HCT116 (cell line): ENCODE measurements at regions not wholly inside any gene's neighbourhood (a gene's known extent, or its start where the extent isn't known, plus 50 kb on each side); places are given as distances from the start of the nearest gene placed in this dataset.

Experiments
- ATAC-seq: fragments of 200-7000 bp; cut with Tn5 transposase; 2 replicates; pipeline ENCODE4 v1.9.1; 2020; ENCODE audit warnings: mild to moderate bottlenecking, moderate library complexity
- BruUV-seq: library from RNA; stranded (reverse); fragments of 400-500 nt; replicated peaks from 2 replicates; lab custom pipeline; 2021; lab: Mats Ljungman, UMichigan
- CTCF ChIA-PET: fragments of 300-600 bp; sonication (Branson Sonifier 250); formaldehyde crosslinking; loops from one replicate; lab custom pipeline; 2021; ENCODE audit warnings: antibody characterized with exemption; lab: Charles Lee
- POLR2A ChIA-PET: fragments of 300-600, 350-600 bp; sonication (Branson Sonifier 250); formaldehyde crosslinking; loops from one replicate; lab custom pipeline; 2021; ENCODE audit warnings: antibody characterized with exemption; lab: Charles Lee
- RAD21 ChIA-PET, 2 experiments: fragments of 300-600 bp; sonication (Branson Sonifier 250); formaldehyde crosslinking; loops; one replicate each; lab custom pipeline; 2023; ENCODE audit warnings: low total read pairs in 2 of 2; ENCODE audit not compliant: uncharacterized antibody in 2 of 2, unreplicated experiment in 2 of 2, low non-redundant PET in 1 of 2; lab: Charles Lee
- DNase-seq: peaks from one replicate; pipeline ENCODE4 v3.0.0-alpha.2; 2010; ENCODE audit warnings: low read depth, low spot score
- H2AFZ ChIP-seq: fragments of 200-600 bp; shearing (Covaris generic), sonication (generic); 2 replicates; pipeline ENCODE4 v1.6.1; 2017; ENCODE audit warnings: low read depth, mixed run types, mixed read lengths, antibody characterized with exemption, low read length; ENCODE audit not compliant: poor library complexity, severe bottlenecking
- H3K27ac ChIP-seq: 2 replicates; pipeline ENCODE4 v1.5.1; 2012; ENCODE audit warnings: low read depth, low read length
- H3K27me3 ChIP-seq: fragments of 200-600 bp; sonication (generic); 2 replicates; pipeline ENCODE4 v1.6.1; 2016; ENCODE audit warnings: mixed run types, low read length, mixed read lengths; ENCODE audit not compliant: insufficient read depth
- H3K36me3 ChIP-seq, 2 experiments: fragments of 200-500 bp in 1 of 2; fragments of 200-600 bp in 1 of 2; sonication (Bioruptor generic) in 1 of 2; sonication (generic) in 1 of 2; 2 replicates each; pipeline versions ENCODE4 v1.5.1 to v1.6.1; 2014 to 2016; ENCODE audit warnings: low read length in 2 of 2, inconsistent platforms in 1 of 2, mixed read lengths in 1 of 2, mixed run types in 1 of 2; ENCODE audit not compliant: insufficient read depth in 2 of 2, control insufficient read depth in 1 of 2
- H3K4me1 ChIP-seq, 2 experiments: fragments of 200-600 bp in 1 of 2; sonication (generic) in 1 of 2; 2 replicates each; pipeline versions ENCODE4 v1.5.1 to v1.6.1; 2012 to 2017; ENCODE audit warnings: low read length in 2 of 2, inconsistent platforms in 1 of 2, mild to moderate bottlenecking in 1 of 2, mixed read lengths in 1 of 2, mixed run types in 1 of 2, moderate library complexity in 1 of 2; ENCODE audit not compliant: insufficient read depth in 2 of 2, control insufficient read depth in 1 of 2
- H3K4me2 ChIP-seq: fragments of 200-600 bp; sonication (generic); 2 replicates; pipeline ENCODE4 v1.6.1; 2017; ENCODE audit warnings: mixed run types, low read length, mixed read lengths
- H3K4me3 ChIP-seq, 2 experiments: fragments of 200-600 bp in 1 of 2; sonication (generic) in 1 of 2; replicated peaks in 1 of 2; 2 replicates each; pipeline ENCODE4 v1.5.1; 2011 to 2016; ENCODE audit warnings: low read length in 2 of 2, control low read depth in 1 of 2, low read depth in 1 of 2, mild to moderate bottlenecking in 1 of 2, mixed read lengths in 1 of 2, mixed run types in 1 of 2
- H3K79me2 ChIP-seq: fragments of 200-600 bp; sonication (generic); 2 replicates; pipeline ENCODE4 v1.6.1; 2017; ENCODE audit warnings: mild to moderate bottlenecking, mixed run types, low read length, moderate library complexity, mixed read lengths; ENCODE audit not compliant: insufficient read depth
- H3K9ac ChIP-seq: fragments of 200-600 bp; sonication (generic); 2 replicates; pipeline ENCODE4 v1.6.1; 2016; ENCODE audit warnings: low read length, mixed read lengths
- H3K9me2 ChIP-seq: fragments of 200-600 bp; sonication (generic), shearing (Covaris generic); 2 replicates; pipeline ENCODE4 v1.6.1; 2017; ENCODE audit warnings: mixed run types, mild to moderate bottlenecking, moderate library complexity; ENCODE audit not compliant: insufficient read depth
- H3K9me3 ChIP-seq, 2 experiments: fragments of 200-500 bp in 1 of 2; fragments of 200-600 bp in 1 of 2; sonication (Bioruptor generic) in 1 of 2; sonication (generic) in 1 of 2; 2 replicates each; pipeline ENCODE4 v1.6.1; 2014 to 2017; ENCODE audit warnings: low read length in 2 of 2, mixed read lengths in 2 of 2, inconsistent platforms in 1 of 2, low read depth in 1 of 2, mild to moderate bottlenecking in 1 of 2, mixed run types in 1 of 2, moderate library complexity in 1 of 2; ENCODE audit not compliant: control insufficient read depth in 1 of 2, insufficient read depth in 1 of 2
- H4K20me1 ChIP-seq: fragments of 200-600 bp; sonication (generic), shearing (Covaris generic); 2 replicates; pipeline ENCODE4 v1.6.1; 2017; ENCODE audit warnings: mixed run types, mild to moderate bottlenecking, moderate library complexity; ENCODE audit not compliant: insufficient read depth
- CEBPB ChIP-seq: IDR thresholded peaks from 2 replicates; pipeline ENCODE4 v1.6.1; 2012; ENCODE audit warnings: low read depth
- EGR1 ChIP-seq: IDR thresholded peaks from 2 replicates; pipeline ENCODE4 v1.6.1; 2012; ENCODE audit warnings: low read depth
- EZH2 ChIP-seq: fragments of 200-600 bp; sonication (generic); IDR thresholded peaks from 2 replicates; pipeline ENCODE4 v1.6.1; 2017; ENCODE audit warnings: antibody characterized with exemption, mixed run types
- FOSL1 ChIP-seq: IDR thresholded peaks from 2 replicates; pipeline ENCODE4 v1.6.1; 2012; ENCODE audit warnings: low read depth
- JUND ChIP-seq: IDR thresholded peaks from 2 replicates; pipeline ENCODE4 v1.6.1; 2012
- POLR2A ChIP-seq: IDR thresholded peaks from 2 replicates; pipeline ENCODE4 v1.7.0; 2011; ENCODE audit warnings: borderline replicate concordance; ENCODE audit not compliant: insufficient read depth, insufficient read length; ENCODE audit errors: extremely low read depth
- POLR2AphosphoS5 ChIP-seq: IDR thresholded peaks from 2 replicates; pipeline ENCODE4 v1.6.1; 2011; ENCODE audit warnings: mild to moderate bottlenecking, low read depth, low read length, moderate library complexity
- RAD21 ChIP-seq: IDR thresholded peaks from 2 replicates; pipeline ENCODE4 v1.6.1; 2012; ENCODE audit warnings: low read depth, mild to moderate bottlenecking
- SIN3A ChIP-seq: IDR thresholded peaks from 2 replicates; pipeline ENCODE4 v1.6.1; 2012; ENCODE audit warnings: low read depth
- SP1 ChIP-seq: IDR thresholded peaks from 2 replicates; pipeline ENCODE4 v1.6.1; 2012; ENCODE audit warnings: low read depth
- SRF ChIP-seq: IDR thresholded peaks from 2 replicates; pipeline ENCODE4 v1.6.1; 2012; ENCODE audit warnings: low read depth
- TCF7L2 ChIP-seq: IDR thresholded peaks from 2 replicates; pipeline ENCODE4 v1.7.0; 2011; ENCODE audit warnings: borderline replicate concordance, inconsistent platforms; ENCODE audit not compliant: insufficient read depth, insufficient read length; ENCODE audit errors: extremely low read depth
- YY1 ChIP-seq: IDR thresholded peaks from 2 replicates; pipeline ENCODE4 v1.6.1; 2011; ENCODE audit warnings: low read length, low read depth, moderate library complexity, mild to moderate bottlenecking; ENCODE audit not compliant: insufficient replicate concordance; ENCODE audit errors: extremely low read depth
- ZFX ChIP-seq: fragments of 450-650 bp; IDR thresholded peaks from 2 replicates; pipeline ENCODE4 v1.6.1; 2017
- ZNF274 ChIP-seq: fragments of 200-500 bp; sonication (Bioruptor generic); IDR thresholded peaks from 2 replicates; pipeline ENCODE4 v1.6.1; 2014; ENCODE audit warnings: mild to moderate bottlenecking, low read depth, low read length, inconsistent platforms
- intact Hi-C: fragments of 100-400 bp; cut with micrococcal nuclease; formaldehyde crosslinking; loops from 2 replicates; pipeline ENCODE4 v1.10.0; 2022
- TF ChIP-seq, protein P1 (sequence below): IDR thresholded peaks from 2 replicates; pipeline ENCODE4 v1.6.1; 2012
- TF ChIP-seq, protein P2 (sequence below), 3 experiments: fragments of 200-600 bp in 1 of 3; sonication (generic) in 1 of 3; IDR thresholded peaks in 2 of 3; conservative IDR thresholded peaks in 1 of 3; 2 replicates each; pipeline ENCODE4 v1.5.1; 2012 to 2017; ENCODE audit warnings: low read depth in 2 of 3, low read length in 2 of 3, antibody characterized with exemption in 1 of 3, borderline replicate concordance in 1 of 3, control low read depth in 1 of 3, mild to moderate bottlenecking in 1 of 3, mixed read lengths in 1 of 3, mixed run types in 1 of 3, moderate library complexity in 1 of 3; ENCODE audit not compliant: insufficient read depth in 1 of 3
- TF ChIP-seq, protein P3 (sequence below): IDR thresholded peaks from 2 replicates; pipeline ENCODE4 v1.6.1; 2012; ENCODE audit warnings: low read depth

DNA sequence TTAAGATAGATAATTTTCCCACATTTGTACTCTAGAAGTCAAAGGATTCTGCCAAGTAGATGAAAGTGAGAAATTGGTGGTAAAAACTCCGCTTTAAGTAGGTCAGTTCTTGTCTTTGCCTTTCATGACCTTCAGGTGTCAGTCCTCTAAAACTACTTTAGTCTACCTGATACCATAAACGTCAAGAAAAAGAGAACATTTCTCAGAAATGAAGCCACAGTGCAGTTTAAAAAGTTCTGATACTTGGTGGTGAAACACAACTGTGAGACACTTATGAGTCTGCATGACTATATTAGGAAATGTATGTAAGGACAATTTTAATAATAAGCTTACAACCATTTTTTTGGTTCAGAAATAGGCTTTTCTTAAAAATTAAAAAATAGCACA lies 583.3 kb downstream of the SATB2 start:
- H3K36me3 ChIP-seq = no peaks in the 10 kb centered on the region
- H3K9me3 ChIP-seq = no peaks in the 10 kb centered on the region
- no peak overlapping the region for H3K4me3 ChIP-seq
- no peaks in the 10 kb centered on the region for H3K79me2 ChIP-seq
- BruUV-seq = no TSS peak
- intact Hi-C loops = no loop called here
- H4K20me1 ChIP-seq = no peaks in the 10 kb centered on the region
- no peak overlapping the region for H3K4me2 ChIP-seq
- H3K27me3 ChIP-seq = no peaks in the 10 kb centered on the region
- H2AFZ ChIP-seq = no peak overlapping the region
- DNase-seq = no peak
- ChIA-PET RAD21 (no interaction called here), POLR2A (no interaction called here), CTCF (no interaction called here)
- no peak overlapping the region for H3K27ac ChIP-seq
- H3K9ac ChIP-seq = no peak overlapping the region
- no peak for TF ChIP-seq EGR1
- TF ChIP-seq, protein P1, sequence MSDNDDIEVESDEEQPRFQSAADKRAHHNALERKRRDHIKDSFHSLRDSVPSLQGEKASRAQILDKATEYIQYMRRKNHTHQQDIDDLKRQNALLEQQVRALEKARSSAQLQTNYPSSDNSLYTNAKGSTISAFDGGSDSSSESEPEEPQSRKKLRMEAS = no peak
- TF ChIP-seq POLR2A = no peak
- no peak for TF ChIP-seq ZNF274
- TF ChIP-seq ZFX = no peak
- TF ChIP-seq POLR2AphosphoS5 = no peak
- TF ChIP-seq, protein P2, sequence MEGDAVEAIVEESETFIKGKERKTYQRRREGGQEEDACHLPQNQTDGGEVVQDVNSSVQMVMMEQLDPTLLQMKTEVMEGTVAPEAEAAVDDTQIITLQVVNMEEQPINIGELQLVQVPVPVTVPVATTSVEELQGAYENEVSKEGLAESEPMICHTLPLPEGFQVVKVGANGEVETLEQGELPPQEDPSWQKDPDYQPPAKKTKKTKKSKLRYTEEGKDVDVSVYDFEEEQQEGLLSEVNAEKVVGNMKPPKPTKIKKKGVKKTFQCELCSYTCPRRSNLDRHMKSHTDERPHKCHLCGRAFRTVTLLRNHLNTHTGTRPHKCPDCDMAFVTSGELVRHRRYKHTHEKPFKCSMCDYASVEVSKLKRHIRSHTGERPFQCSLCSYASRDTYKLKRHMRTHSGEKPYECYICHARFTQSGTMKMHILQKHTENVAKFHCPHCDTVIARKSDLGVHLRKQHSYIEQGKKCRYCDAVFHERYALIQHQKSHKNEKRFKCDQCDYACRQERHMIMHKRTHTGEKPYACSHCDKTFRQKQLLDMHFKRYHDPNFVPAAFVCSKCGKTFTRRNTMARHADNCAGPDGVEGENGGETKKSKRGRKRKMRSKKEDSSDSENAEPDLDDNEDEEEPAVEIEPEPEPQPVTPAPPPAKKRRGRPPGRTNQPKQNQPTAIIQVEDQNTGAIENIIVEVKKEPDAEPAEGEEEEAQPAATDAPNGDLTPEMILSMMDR (IDR thresholded peaks at IDR 0.05 in 2 of 3, conservative IDR thresholded peaks at IDR 0.05 in 1 of 3; ENCODE audit: borderline replicate concordance in 1 of 3, insufficient read depth in 1 of 3, low read depth in 2 of 3, low read length in 2 of 3) = no peak
- TF ChIP-seq SIN3A = no peak
- TF ChIP-seq JUND = no peak
- no peak for TF ChIP-seq FOSL1
- no peak for TF ChIP-seq RAD21
- no peak for TF ChIP-seq SP1
- TF ChIP-seq, protein P3, sequence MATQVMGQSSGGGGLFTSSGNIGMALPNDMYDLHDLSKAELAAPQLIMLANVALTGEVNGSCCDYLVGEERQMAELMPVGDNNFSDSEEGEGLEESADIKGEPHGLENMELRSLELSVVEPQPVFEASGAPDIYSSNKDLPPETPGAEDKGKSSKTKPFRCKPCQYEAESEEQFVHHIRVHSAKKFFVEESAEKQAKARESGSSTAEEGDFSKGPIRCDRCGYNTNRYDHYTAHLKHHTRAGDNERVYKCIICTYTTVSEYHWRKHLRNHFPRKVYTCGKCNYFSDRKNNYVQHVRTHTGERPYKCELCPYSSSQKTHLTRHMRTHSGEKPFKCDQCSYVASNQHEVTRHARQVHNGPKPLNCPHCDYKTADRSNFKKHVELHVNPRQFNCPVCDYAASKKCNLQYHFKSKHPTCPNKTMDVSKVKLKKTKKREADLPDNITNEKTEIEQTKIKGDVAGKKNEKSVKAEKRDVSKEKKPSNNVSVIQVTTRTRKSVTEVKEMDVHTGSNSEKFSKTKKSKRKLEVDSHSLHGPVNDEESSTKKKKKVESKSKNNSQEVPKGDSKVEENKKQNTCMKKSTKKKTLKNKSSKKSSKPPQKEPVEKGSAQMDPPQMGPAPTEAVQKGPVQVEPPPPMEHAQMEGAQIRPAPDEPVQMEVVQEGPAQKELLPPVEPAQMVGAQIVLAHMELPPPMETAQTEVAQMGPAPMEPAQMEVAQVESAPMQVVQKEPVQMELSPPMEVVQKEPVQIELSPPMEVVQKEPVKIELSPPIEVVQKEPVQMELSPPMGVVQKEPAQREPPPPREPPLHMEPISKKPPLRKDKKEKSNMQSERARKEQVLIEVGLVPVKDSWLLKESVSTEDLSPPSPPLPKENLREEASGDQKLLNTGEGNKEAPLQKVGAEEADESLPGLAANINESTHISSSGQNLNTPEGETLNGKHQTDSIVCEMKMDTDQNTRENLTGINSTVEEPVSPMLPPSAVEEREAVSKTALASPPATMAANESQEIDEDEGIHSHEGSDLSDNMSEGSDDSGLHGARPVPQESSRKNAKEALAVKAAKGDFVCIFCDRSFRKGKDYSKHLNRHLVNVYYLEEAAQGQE = no peak
- no peak for TF ChIP-seq CEBPB
- no peak for TF ChIP-seq SRF
- no peak for TF ChIP-seq YY1
- no peak for TF ChIP-seq TCF7L2
- TF ChIP-seq EZH2 = no peak
- H3K9me2 ChIP-seq = no peaks in the 10 kb centered on the region
- ATAC-seq = no peak
- peaks cover 0 to 5% of the 10 kb centered on the region in 2 experiments; a peak in 1 of 4 replicates for H3K4me1 ChIP-seq
